GM19395 (cell line): ENCODE measurements at regions not wholly inside any gene's neighbourhood (a gene's known extent, or its start where the extent isn't known, plus 50 kb on each side); places are given as distances from the start of the nearest gene placed in this dataset.
"Not testable (repeated sequence)": the region's sequence is repeated elsewhere in the genome, so short reads cannot be mapped to it uniquely, and the experiment has no call there.

Experiments used
- ATAC-seq: cut with Tn5 transposase; IDR thresholded peaks from one replicate; pipeline ENCODE4 v1.9.1; 2021; ENCODE audit warnings: mild to moderate bottlenecking, moderate library complexity; ENCODE audit not compliant: unreplicated experiment

GRCh38 chr7:112668561-112668960, 121.6 kb downstream of the TMEM168 start:
- no peak for ATAC-seq

DNA sequence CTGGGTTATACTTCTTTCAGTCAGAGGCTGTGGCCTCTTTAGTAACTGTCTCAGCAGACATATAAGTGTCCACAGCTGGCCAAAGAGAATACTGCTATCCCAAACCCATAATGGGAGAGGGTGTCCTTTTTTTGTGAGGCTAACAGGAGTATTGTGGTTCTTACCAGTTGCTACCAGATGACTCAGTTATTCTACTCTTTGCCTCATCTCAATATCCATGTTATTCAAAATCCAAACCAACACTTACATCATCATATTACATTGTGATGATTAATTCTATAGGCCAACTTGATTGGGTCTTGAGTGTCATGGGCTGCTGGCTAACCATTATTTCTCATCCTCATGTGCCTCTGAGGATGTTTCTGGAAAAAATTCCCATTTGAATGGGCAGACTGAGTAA, 120.9 kb downstream of the TMEM168 start:
- no peak for ATAC-seq

DNA sequence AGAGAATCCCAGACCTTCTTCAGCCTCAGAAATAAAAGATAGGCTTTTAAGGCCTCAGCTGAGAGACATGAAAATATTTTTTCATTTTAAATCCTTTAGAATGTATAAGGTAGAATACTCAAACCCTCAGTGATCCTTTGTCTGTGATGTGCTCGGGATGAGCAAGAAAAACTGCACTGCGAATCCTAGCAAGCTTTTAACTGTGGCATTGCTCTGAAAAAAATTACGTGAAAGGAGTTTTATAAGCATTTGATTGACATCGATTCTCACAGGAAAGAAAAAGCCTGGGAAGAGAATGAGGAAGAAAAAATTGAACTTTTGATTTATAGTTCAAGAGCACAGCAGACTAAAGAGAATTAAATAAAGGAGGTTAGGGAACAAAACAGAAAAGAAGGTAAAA, 120.0 kb downstream of the TMEM168 start:
- ATAC-seq = no peak

DNA sequence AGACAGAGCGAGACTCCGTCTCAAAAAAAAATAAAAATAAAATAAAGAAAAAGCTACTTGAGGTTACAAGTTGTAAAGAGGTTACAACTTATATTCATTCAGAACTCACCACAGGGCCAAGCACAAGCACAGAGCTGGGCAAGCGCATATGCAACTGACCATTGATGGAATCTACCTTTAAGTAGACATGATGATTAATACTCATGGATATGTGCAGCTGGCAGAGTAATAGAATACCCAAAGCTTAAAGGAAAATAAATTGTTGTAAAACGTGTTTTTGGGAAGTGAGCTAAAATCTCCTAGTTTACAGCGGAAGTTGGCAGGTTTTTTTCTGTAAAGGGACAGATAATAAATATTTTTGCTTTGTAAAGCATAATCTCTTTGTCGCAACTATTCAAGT, 111.6 kb downstream of the TMEM168 start:
- no peak for ATAC-seq

DNA sequence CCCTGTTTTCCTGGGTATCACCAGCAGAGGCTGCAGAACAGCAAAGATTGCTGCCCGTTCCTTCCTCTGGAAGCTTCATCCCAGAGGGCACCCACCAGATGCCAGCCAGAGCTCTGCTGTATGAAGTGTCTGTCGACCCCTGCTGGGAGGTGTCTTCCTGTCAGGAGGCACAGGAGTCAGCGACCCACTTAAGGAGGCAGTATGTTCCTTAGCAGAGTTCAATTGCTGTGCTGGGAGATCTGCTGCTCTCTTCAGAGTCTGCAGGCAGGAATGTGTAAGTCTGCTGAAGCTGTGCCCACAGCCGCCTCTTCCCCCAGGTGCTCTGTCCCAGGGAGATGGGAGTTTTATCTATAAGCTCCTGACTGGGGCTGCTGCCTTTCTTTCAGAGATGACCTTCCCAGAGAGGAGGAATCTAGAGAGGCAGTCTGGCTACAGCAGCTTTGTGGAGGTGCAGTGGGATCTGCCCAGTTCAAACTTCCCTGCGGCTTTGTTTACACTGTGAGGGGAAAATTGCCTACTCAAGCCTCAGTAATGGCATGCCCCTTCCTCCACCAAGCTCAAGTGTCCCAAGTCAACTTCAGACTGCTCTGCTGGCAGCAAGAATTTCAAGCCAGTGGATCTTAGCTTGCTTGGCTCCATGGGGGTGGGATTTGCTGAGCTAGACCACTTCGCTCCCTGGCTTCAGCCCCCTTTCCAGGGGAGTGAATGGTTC, 100.6 kb downstream of the TMEM168 start:
- ATAC-seq = not testable (repeated sequence)

- no peak for ATAC-seq
These were observed 97.9 kb downstream of the TMEM168 start for GRCh38 chr7:112692333-112692732.

DNA sequence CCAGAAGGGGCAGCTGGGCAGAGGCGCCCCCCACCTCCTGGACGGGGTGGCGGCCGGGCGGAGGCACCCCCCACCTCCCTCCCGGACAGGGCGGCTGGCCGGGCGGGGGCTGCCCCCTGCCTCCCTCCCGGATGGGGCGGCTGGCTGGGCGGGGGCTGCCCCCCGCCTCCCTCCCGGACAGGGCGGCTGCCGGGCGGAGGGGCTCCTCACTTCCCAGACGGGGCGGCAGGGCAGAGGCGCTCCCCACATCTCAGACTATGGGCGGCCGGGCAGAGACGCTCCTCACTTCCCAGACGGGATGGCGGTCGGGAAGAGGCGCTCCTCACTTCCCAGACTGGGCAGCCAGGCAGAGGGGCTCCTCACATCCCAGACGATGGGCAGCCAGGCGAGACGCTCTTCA, 93.0 kb downstream of the TMEM168 start:
- ATAC-seq = not testable (repeated sequence)

GRCh38 chr7:112699725-112700513, 90.3 kb downstream of the TMEM168 start:
- no peak for ATAC-seq

DNA sequence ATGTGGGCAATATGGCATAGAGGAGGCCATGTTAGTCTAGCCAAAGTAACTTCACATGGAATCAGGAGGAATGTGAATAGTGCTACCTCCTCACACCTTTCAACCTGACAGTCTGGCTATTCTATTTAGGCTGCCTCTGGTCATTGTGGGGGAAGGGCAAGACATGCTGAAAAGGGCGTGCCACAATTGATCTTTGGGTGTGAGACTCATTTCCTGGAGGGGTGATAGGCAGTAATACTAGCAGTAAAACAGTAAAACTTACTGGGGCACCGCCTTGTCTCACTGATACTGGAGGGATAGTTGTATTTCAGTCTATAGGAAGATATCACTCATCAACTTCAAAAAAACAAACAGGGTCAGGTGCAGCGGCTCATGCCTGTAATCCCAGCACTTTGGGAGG, 88.7 kb downstream of the TMEM168 start:
- ATAC-seq = no peak

GRCh38 chr7:112707655-112708054, 82.5 kb downstream of the TMEM168 start:
- peak; percentile 59 for ATAC-seq

DNA sequence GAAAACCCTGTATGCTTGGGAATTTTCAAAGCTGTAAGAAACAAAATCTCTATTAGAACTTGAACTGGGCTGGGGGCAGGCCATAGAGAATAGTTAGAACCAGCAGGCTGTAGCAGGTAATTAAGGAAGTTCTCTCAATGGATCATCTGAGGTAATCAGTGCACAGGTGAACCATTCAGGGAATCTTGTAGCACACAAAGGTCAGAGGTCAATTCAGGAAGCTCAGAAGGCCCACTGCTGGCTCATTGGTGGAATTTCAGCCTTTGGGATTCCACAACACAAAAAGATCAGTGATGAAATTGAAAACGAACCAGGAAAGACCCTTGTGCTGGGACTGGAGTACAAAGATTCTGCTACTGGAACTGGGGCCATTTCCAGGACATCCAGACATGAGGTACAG, 82.0 kb downstream of the TMEM168 start:
- no peak for ATAC-seq
